ENCODE measurements at regions not wholly inside any gene's neighbourhood (a gene's known extent, or its start where the extent isn't known, plus 50 kb on each side); places are given as distances from the start of the nearest gene placed in this dataset.

DNA sequence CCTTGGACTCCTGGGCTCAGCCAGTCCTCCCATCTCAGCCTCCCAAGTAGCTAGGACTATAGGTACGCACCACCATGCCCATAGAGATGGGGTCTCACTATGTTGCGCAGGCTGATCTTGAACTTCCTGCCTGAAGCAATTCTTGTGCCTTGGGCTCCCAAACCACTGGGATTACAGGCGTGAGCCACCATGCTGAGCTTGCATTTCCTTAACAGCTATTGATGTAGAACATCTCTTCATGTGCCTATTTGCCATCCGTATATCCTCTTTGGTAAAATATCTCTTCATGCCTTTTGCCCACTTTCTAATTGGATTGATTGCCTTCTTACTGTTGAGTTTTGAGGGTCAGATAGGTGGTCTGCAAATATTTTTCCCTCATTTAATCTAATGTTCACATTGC lies 208.9 kb upstream of the TLE3 start:
- DNase-seq (ENCODE audit: low read depth), result no peak

DNA sequence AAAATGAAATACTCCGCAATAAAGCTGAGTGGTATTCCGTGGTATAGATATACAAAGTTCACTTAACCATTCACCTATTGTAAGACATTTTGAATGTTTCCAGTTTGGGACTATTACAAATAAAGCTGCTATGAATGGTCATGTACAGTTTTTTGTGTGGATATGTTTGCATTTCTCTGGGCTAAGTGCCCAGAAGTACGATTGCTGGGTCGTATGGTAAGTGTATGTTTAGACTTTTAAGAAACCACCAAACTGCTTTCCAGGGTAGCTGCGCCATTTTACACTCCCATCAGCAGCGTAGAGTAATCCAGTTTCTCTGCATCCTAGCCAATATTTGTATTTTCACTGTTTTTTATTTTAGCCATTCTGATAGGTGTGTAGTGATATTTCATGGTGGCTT lies 208.4 kb upstream of the TLE3 start:
- no peak for DNase-seq (ENCODE audit: low read depth)

DNA sequence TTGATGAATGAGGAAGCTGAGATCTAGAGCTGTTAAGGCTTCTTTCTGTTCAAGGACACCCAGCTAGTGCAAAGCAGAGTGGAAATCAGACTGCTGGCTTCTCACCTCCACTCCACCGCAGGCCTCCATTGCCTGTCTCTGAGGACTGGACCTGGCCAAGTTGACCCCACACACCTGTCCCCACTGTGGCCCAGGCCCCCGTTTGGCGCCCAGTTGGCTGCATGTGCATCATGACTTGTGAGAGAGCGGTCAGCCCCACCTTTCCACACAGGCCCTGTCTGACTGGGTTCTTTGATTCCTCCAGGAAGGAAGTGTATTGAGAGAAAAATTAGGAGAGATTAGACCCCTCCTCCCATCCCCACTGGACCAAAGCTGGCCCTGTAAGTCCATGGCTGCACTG lies 206.3 kb upstream of the TLE3 start:
- DNase-seq (ENCODE audit: low read depth), result no peak

DNA sequence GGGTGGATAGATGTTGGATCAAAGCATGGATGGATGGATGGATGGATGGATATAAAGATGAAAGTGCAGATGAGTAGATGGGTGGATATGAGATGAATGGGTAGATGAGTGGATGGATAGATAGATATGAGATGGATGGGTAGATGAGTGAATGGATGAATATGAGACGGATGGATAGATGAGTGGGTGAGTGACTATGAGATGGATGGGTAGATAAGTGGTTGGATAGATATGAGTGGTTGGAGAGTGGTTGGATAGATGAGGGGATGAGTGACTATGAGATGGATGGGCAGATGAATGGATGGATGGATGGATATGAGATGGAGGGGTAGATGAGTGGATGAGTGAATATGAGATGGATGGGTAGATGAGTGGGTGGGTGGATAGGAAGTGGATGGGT lies 204.6 kb upstream of the TLE3 start:
- DNase-seq (ENCODE audit: low read depth), result no peak

DNA sequence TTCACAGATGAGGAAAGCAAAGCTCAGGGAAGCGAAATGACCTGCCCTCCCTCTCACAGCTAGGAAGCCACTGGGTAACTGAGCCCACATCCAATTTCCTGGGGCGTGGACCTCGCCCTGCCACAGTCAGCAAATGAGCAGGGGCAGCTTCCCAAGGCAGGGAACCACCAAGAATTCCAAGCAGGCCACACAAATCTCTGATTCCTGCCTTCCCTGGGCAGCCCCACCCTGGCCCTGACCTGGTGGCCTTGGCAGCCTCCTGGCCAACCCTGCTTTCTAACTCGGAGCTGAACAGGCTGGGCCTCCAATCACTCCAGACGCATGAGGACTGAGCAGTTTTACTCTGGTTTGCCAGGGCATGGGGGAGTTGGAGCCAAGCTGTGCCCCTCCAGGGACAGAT lies 203.7 kb upstream of the TLE3 start:
- no peak for DNase-seq (ENCODE audit: low read depth)

DNA sequence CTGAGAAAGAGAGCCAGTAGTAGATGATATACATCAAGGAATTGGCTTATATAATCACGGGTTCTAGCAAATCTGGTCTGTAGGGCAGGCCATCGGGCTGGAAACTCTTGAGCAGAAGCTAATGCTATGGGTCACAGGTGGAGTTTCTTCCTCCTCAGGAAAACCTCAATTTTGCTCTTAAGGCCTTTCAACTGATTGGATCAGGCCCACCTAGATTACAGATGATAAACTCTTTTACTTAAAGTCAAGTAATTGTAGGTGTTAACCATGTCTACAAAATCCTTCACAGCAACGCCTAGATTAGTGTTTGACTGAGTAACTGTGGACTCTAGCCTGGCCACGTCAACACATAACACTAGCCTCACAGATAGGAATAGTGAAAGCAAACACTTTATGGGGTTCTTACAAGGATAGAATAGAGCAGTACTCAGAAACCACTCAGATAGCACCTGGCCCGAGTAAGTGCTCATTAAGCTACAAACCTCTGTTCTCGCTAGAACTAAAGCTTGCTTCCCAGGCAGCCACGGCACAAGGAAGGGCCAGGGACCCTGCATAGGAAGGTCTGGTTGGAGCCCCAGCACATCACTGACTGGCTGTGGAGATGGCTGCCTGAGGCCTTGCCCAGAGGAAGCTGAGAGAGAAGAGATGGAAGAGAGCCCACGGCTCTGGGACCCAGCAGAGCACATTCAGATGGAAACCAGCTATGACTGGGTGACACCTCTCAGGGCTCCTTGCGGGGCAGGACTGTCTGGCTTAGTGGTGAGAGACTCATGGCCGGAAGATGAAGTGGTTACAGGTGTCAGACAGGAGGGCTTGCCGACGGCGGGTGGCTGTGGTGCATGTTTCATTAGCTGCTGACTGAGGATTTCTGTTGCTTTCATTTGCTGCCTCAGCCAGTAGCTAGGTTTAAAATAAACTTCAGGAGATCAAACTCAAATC lies 202.5 kb upstream of the TLE3 start:
- DNase-seq (ENCODE audit: low read depth), result no peak

DNA sequence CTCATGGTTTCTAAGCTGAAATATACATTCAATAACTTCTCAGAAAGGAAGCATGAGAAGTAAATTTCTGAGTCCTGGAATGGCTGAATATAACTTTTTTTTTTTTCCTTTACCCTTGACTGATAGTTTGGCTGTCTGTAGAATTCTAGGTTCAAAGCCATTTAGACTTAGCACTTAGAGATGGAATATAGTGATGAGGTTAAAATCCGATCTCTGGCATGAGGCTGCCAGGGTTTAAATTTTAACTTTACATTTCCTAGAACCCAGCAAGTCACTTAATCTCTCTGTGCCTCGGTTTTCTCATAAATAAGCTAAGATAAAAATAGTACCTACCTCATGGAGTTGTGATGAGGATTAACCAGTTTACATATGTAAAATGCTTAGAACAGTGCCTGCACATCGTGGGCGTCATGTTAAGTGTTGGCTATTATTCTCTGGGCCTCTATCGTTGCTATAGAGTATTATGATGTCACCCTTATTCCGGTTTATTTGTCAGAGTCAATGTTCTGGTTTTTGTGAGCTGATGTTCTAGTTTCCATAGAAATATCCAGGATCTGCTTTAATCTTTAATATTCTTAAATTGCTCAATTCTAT lies 199.8 kb upstream of the TLE3 start:
- DNase-seq (ENCODE audit: low read depth), result no peak

DNA sequence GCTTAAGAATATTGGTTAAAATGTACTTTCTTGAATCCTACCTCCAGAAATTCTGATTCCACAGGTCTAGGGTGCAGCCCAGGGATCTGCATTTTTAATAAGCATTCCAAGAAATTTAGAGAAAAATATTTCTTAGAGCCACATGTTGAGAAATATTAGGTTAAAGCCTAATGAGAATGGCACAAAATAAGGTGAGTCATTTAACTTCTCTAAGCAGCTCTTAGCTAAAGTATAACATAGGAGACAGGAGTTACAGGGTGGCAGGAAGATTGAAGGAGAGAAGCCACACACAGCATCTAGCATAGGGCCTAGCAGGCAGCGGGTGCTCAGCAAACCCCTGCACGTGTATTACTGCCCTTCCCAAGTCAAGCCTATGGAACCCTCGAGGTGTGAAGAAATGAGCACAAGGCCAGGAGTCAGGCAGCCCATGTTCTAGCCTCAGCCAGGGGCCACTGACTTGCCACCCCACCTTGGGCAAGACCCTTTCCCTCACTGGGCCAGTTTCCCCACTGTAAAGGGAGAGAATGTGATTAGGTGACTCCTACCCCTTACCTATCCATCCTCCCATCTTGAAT lies 197.1 kb upstream of the TLE3 start:
- no peak for DNase-seq (ENCODE audit: low read depth)

DNA sequence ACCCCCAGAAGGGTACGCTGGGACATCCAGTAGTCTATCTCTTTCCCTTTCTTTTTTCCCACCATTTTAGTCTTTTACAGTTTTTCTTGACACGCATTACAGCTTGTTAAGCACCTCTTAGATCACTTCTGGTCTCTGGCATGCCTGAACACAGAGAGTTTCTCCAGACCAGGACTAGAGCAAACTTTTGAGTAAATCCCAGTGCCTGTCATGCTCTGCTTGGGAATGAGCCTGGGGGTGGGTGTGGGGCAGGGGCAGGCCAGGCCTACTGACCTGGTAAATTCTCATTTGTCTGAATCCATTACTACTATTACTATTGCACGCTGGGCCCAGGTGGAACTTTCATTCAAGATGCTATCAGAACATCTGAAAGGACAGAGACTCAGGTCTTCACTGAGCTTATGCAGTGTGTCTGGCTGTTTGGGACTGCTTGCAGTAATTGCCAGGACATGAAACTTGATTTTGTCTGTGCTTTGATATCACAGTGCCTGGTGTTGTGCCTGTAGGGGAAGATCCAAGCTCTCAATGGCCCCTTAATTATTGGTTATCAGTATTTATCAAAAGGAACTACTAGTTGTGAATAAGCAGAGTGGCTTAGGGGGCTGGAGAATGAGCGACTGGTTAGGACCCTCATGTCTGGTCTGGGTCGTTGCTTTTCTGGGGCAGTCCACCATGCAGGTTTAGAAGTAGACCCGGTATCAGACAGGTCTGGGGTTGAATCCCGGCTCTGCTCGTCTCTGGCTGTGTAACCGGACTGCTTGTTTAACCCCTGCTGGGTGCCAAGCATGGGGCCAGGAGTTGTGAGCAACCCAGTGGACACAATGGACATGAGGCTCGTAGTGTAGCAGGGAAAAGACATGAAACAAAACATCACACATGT lies 196.1 kb upstream of the TLE3 start:
- DNase-seq (ENCODE audit: low read depth), result no peak

DNA sequence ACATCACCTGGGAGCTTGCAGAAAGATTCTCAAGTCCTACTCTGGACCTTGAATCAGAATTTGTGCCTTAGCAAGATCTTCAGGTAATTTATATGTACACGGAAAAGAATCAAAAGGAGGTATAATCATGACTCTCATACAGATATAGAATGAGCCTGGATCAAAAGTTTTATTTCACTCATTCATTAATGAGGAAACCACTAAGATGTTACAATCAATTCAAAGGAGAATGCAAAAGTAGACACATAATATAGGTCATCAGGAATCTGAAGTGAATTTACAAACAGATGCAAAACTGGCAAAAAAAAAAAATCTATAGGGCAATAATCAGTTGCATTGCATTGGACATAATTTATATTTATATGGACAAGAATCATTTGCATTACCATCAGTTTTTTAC lies 195.4 kb upstream of the TLE3 start:
- DNase-seq (ENCODE audit: low read depth), result no peak

DNA sequence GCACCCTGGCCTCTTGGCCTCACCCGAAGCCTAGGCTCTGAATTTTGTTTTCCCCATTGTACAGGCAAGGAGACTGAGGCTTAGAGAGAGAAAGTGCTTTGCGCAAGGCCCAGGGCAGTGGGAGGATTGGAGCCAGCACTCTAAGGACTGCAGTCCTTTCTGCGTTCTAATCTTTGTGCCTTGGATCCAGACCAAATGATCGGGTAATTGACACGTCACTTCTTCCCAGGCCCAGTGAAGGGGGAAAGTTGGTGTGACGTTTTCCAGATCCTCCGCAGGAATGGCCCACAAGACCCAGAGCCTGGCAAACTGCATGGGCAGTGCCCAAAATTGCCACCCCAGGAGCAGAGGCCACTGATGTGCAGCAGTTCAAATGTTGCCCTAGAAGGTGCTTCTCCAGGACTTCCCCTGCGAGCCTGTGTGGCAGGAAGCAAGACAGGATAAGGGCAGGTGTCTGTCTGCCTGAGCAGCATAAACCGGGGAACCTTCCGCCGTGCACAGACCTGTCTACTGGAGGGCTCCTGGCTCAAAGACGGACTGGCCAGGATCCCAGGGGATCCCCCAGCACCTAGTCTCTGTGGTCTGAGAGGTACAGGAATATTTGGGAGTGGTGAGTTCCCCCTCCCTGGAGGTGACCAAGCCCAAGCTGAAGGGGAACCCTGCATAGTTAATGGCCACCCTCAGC lies 194.5 kb upstream of the TLE3 start:
- no peak for DNase-seq (ENCODE audit: low read depth)

DNA sequence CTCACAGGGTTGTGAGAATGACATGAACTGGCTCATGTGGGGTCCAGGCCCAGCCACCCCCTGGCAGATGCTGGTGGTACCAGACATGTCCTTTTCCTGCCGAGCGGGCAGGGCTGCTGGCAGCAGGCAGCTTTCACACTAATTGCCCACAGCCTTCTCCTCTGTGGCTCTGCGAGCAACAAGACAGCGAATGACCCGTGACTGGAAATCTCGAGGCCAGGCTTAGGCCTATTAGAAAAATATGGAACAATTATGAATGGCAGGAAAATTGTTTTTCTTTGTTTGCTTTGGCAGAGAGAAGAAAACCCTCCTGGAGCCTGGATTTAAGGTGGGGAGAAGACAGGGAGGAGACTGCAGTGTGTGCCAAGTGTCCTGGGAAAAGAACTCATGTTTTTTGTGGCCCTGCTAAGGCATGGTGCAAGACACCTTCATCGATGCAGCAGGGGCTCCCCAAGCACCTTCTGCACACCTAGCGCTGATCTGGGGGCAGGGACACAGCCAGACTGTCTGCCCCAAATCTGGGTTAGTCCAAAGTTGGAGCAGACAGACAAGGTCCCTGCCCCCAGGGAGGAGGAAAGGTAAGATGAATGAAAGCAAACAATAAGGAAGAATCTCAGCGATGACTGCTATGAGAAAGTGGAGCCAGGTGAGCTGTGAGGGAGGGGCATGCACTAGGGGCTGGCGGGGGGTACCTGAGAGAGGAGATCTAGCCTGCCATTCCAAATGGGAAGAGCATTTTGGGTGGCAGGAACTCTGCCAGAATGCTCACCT lies 193.8 kb upstream of the TLE3 start:
- DNase-seq (ENCODE audit: low read depth), result no peak

DNA sequence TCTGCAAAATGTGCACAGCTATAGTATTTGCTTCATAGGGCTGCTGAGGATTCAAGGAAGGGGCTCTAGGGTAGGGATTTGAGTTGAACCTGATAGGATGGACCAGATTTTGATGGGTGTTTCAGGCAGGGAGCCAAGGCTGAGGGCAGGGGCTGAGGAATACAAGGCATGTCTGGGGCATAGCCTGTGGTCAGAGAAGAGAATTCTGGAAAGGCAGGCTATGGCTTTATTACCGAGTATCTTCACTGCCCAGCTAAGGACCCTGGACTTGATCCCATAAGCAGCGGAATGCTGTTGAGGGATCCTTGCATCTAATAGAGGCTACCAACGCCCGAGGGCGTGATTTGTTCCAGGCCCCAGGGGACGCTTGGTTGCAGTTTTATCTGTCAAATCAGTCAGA lies 193.0 kb upstream of the TLE3 start:
- DNase-seq (ENCODE audit: low read depth), result no peak

DNA sequence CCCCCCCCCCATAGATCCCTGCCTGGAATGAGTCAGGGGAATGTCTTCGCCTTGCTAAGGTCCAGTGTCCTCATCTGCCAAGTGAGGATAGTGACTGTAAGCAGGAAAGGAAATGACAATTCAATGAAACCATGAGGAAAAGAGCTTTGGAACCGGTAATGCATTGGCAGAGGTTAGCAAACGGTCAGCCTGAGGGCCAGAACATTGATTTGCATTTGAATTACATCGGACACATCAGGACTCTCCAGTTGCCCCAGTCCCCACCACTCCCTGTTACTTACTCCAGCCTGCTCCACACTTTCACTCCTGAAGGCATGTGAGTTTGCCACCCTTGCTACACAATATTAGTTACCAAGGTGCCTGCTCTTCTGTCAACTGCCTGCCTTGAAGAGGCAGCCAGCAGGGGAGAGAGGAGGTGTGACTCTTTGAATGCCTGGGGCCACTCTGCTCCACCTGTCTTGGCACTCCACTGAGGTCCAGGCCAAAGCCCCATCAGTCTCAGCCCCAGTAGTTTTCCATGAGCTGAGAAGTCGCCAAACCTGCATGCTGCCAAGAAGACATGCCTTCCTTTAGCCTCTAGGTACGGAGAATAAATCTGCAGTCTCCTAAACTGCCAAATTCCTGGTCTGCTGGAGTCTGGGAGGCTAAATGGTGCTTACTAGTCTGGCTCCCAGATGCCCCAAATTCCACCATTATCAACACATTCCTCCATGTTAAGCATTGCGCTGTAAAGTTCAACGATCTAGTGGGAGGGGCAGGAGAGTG lies 191.7 kb upstream of the TLE3 start:
- peak; percentile 14 for DNase-seq (ENCODE audit: low read depth)

DNA sequence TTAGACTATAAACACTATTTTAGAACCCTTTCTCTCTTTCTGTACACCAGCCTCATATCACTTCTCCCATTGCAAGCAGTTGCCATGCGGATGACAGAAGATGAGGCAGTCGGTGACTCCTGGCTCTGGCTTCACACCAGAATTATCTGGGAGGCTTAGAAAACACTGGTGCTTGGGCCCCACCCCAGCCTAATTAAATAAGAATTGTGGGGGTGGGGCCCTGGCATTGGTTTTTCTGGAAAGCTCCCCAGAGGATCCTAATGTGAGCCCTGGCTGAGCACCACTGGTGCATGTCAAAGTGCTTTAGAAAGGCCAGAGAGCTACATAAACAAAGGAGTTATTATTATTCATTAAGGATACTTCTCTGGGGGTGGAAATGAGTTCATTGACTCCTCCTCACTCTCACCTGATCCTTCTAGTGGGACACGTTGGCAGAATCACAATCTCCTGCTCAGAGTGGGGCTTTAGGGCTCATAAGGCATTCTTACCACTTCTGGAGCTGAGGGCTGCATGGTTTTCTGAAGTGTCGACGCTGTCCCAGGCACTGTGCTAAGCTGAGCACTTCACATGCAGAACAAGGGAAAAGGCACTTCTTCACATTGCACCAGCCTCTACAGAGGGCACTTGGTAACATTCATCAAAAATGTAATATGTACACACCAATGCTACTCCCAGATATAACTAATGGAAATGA lies 188.5 kb upstream of the TLE3 start:
- no peak for DNase-seq (ENCODE audit: low read depth)

DNA sequence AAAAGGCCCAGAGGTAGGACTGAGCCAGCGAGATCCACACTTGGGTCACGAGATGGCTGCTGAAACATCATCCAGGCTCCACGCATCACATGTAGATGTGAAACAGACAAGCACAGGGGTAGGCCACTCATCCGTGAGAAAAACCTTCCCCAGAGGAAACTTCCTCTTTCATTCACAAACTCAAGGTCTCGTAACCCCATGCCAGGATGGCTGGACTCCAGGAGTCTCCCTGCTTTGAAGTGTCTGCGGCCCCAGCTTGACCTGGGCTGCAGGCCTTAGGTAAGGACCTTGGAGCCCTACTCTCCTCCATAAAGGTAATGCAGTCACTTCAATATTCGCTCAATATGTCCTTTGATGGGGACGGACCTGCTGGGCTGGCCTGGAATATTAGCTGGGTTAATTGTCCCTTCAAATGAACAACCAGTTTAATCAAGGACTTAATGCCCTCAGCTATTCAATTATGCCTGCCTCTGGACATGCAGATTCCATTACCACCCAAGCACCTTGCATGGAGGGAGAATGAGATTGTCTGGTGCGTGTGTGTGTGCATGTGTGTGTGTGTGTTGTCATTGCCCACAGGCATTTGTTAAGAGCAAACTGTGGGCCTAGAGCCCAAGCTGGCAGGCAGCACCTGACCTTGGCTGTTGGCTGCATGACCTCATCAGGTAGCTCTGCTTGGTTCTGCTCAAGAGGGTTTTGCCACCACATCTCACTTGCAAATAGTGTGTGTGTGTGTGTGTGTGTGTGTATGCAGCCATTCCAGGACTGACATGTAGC lies 186.9 kb upstream of the TLE3 start:
- DNase-seq (ENCODE audit: low read depth), result no peak

DNA sequence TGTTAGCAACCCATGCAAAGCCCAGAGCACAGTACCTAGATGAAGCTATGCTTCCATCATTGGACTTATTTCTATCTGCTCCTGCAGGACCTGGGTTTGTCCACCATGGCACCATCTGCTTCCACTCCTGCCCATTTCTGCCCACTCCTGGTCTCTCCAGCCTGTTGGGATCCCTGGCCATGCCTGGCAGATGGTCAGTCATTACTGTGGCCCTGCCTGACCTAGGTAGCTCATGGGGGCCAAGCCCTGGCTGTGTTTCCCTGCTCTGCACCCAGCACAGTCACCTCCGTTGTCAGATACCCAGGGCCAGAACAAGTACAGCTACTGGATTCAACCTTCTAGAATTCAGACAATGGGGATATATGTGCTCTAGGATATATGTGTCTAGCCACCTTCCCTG lies 185.8 kb upstream of the TLE3 start:
- DNase-seq (ENCODE audit: low read depth), result no peak

DNA sequence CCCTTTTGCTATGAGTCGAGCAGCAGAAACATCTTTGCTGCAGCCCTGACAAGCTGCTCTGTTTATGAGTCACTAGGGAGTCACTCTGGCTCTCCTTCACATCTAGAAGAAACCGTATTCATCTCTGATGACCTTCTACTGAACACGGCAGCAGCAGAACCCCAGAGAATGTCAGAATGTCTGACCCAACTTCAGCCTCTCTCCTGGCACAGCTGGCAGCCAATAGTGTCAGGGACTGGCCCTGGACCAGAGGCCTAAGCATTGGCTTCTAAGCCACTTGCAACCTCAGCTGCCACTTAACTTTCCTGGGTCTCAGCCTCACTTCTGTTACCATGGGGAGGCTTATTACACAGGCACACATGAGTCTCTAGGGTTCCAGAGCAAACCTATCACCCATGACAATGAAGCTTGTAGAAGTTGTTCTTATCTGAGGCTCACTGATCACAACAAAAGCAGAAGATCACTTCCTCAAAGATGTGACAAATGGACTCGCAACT lies 184.1 kb upstream of the TLE3 start:
- DNase-seq (ENCODE audit: low read depth), result peak; percentile 46

All from M059J (cell line).